ENCODE measurements at regions not wholly inside any gene's neighbourhood (a gene's known extent, or its start where the extent isn't known, plus 50 kb on each side); places are given as distances from the start of the nearest gene placed in this dataset.

- no peak for DNase-seq (ENCODE audit: low read depth)
- TF ChIP-seq, protein P1, sequence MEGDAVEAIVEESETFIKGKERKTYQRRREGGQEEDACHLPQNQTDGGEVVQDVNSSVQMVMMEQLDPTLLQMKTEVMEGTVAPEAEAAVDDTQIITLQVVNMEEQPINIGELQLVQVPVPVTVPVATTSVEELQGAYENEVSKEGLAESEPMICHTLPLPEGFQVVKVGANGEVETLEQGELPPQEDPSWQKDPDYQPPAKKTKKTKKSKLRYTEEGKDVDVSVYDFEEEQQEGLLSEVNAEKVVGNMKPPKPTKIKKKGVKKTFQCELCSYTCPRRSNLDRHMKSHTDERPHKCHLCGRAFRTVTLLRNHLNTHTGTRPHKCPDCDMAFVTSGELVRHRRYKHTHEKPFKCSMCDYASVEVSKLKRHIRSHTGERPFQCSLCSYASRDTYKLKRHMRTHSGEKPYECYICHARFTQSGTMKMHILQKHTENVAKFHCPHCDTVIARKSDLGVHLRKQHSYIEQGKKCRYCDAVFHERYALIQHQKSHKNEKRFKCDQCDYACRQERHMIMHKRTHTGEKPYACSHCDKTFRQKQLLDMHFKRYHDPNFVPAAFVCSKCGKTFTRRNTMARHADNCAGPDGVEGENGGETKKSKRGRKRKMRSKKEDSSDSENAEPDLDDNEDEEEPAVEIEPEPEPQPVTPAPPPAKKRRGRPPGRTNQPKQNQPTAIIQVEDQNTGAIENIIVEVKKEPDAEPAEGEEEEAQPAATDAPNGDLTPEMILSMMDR (IDR thresholded peaks at IDR 0.05; ENCODE audit: insufficient read depth, low read depth, low read length, missing control alignments): no peak
- H3K4me3 ChIP-seq (ENCODE audit: low read depth, low read length): no peak overlapping the region
These were observed 89.0 kb downstream of the INSIG2 start for GRCh38 chr2:118177318-118177717.

- DNase-seq (ENCODE audit: low read depth): no peak
- no peak overlapping the region for H3K4me3 ChIP-seq (ENCODE audit: low read depth, low read length)
- TF ChIP-seq, protein P1 (IDR thresholded peaks at IDR 0.05; ENCODE audit: insufficient read depth, low read depth, low read length, missing control alignments): no peak
These were observed 88.3 kb downstream of the INSIG2 start for GRCh38 chr2:118176601-118177000.

GRCh38 chr2:118171546-118171945 lies 83.3 kb downstream of the INSIG2 start:
- no peak for DNase-seq (ENCODE audit: low read depth)
- TF ChIP-seq, protein P1 (IDR thresholded peaks at IDR 0.05; ENCODE audit: insufficient read depth, low read depth, low read length, missing control alignments): no peak
- no peak overlapping the region for H3K4me3 ChIP-seq (ENCODE audit: low read depth, low read length)

DNA sequence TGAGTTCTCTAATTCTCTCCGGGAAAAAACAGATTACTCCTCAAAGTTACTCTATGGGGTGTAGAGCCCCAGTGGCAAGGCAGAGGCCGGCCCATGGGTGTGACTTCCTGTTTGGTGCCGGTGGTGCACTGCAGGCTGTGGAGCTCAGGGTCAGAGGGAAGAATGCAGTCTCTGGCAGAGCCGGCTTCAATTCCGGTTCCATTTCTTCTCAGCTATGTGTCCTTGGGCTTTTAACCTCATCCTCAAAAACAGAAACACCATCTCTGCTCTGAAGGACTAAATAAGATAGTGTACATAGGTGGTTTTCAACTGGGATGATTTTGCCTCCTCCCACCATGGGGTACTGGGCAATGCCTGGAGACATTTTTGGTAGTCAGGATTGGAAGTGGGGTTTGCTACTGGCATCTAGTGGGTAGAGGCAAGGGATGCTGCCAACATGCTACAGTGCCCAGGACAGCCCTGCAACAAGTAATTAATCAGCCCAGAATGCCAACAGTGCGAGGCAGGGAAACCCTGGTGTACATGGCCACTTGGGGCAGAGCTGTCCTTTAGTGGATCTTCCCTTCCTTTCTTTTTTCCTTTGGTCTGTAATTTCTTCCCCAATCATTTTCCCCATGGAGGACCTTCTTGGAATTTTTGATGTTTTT lies 81.2 kb downstream of the INSIG2 start:
- TF ChIP-seq, protein P1 (IDR thresholded peaks at IDR 0.05; ENCODE audit: insufficient read depth, low read depth, low read length, missing control alignments): no peak
- no peak overlapping the region for H3K4me3 ChIP-seq (ENCODE audit: low read depth, low read length)
- no peak for DNase-seq (ENCODE audit: low read depth)

DNA sequence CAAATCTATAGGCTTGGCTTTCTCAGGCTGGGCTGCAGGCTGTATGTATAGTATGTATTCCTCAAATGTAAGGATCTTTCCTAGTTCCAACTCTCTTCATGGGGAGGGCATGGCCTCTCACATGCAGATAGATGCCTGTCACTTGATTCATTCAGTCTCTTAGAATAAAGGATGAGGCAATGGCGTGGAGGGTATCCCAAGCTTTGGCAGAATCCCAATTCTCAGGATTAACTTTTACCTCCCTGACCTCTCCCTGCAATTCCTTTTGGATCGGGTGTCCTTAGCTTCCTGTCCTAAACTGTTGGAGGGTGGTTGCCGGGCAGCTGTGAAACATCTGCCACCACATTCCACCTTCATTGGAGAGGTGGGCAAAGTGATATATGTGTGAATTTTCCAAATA lies 80.3 kb downstream of the INSIG2 start:
- DNase-seq (ENCODE audit: low read depth): no peak
- TF ChIP-seq, protein P1 (IDR thresholded peaks at IDR 0.05; ENCODE audit: insufficient read depth, low read depth, low read length, missing control alignments): no peak
- H3K4me3 ChIP-seq (ENCODE audit: low read depth, low read length): no peak overlapping the region

- TF ChIP-seq, protein P1 (IDR thresholded peaks at IDR 0.05; ENCODE audit: insufficient read depth, low read depth, low read length, missing control alignments): no peak
- H3K4me3 ChIP-seq (ENCODE audit: low read depth, low read length): no peak overlapping the region
- DNase-seq (ENCODE audit: low read depth): no peak
These were observed 78.8 kb downstream of the INSIG2 start for GRCh38 chr2:118167026-118167425.

DNA sequence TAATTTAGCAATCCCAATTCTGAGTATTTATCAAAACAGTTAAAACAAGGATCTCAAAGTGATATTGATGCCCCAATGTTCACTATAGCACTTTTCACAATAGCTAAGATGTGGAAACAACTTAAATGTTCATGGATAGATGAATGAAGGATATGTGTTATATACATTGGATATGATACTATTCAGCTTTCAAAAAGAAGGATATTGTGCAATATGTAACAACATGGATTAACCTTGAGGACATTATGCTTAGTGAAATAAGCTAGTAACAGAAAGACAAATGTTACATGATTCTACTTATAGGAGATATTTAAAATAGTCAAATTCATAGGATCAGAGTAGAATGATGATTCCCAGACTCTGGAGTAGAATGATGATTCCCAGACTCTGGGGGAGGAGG lies 78.0 kb downstream of the INSIG2 start:
- H3K4me3 ChIP-seq (ENCODE audit: low read depth, low read length): no peak overlapping the region
- TF ChIP-seq, protein P1 (IDR thresholded peaks at IDR 0.05; ENCODE audit: insufficient read depth, low read depth, low read length, missing control alignments): no peak
- no peak for DNase-seq (ENCODE audit: low read depth)
